ENCODE measurements at regions not wholly inside any gene's neighbourhood (a gene's known extent, or its start where the extent isn't known, plus 50 kb on each side); places are given as distances from the start of the nearest gene placed in this dataset.

DNA sequence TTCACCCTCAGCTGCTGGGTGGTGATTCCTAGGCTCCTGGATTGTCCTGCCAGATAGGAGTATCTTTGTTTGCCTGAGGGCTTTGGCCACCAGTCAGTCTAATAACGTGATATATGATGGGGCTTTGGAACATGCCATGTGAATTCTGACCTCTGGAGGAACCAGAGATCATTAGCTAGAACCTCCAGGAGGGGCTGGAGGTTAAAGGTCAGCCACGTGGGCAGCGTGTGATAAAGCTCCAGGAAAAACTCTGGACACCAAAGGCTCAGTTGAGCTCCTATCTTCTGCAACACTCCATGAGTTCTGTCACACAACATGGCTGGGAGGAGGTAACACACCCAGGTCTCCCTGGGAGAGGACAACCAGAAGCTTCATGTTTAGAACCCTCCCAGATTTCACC, 251.1 kb downstream of the DAD1 start:
- in situ Hi-C loops (cut with HindIII; ENCODE audit: low pct_unique_long_range_greater_than_20kb, low sequenced_read_pairs) = no loop called here
- no peak for DNase-seq (ENCODE audit: low read depth in 1 of 2, low spot score in 1 of 2)
- no peak for TF ChIP-seq JUND (IDR thresholded peaks at IDR 0.05; ENCODE audit: low read depth)

DNA sequence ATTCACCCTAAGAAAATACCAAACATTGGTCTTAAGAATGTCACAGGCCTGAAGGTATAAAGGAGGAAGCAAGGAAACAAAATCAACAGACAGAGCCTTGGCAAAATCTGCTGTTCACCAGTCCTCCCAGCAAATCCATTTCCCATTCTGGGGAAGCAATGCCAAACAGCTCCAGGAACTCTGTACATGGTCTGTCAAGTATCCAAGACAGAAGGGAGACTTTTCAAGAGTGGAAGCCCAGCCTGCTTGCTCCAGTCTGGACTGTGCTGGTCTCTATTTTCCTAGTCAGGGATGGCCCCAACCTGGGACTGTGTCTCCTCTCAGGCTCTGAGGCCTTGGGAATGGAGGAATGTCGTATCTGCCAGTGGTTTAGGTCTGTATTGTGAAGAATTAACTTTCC, 251.5 kb downstream of the DAD1 start:
- in situ Hi-C loops (cut with HindIII; ENCODE audit: low pct_unique_long_range_greater_than_20kb, low sequenced_read_pairs) = no loop called here
- no peak for TF ChIP-seq JUND (IDR thresholded peaks at IDR 0.05; ENCODE audit: low read depth)
- DNase-seq (ENCODE audit: low read depth in 1 of 2, low spot score in 1 of 2) = no peak

GRCh38 chr14:22336031-22336430, 253.0 kb downstream of the DAD1 start:
- DNase-seq (ENCODE audit: low read depth in 1 of 2, low spot score in 1 of 2) = no peak
- in situ Hi-C loops (cut with HindIII; ENCODE audit: low pct_unique_long_range_greater_than_20kb, low sequenced_read_pairs) = no loop called here
- no peak for TF ChIP-seq JUND (IDR thresholded peaks at IDR 0.05; ENCODE audit: low read depth)

- TF ChIP-seq JUND (IDR thresholded peaks at IDR 0.05; ENCODE audit: low read depth) = no peak
- in situ Hi-C loops (cut with HindIII; ENCODE audit: low pct_unique_long_range_greater_than_20kb, low sequenced_read_pairs) = no loop called here
- DNase-seq (ENCODE audit: low read depth in 1 of 2, low spot score in 1 of 2) = no peak
Measured at GRCh38 chr14:22334627-22335026, 254.4 kb downstream of the DAD1 start.

GRCh38 chr14:22334275-22334577, 254.8 kb downstream of the DAD1 start:
- TF ChIP-seq JUND (IDR thresholded peaks at IDR 0.05; ENCODE audit: low read depth) = no peak

DNA sequence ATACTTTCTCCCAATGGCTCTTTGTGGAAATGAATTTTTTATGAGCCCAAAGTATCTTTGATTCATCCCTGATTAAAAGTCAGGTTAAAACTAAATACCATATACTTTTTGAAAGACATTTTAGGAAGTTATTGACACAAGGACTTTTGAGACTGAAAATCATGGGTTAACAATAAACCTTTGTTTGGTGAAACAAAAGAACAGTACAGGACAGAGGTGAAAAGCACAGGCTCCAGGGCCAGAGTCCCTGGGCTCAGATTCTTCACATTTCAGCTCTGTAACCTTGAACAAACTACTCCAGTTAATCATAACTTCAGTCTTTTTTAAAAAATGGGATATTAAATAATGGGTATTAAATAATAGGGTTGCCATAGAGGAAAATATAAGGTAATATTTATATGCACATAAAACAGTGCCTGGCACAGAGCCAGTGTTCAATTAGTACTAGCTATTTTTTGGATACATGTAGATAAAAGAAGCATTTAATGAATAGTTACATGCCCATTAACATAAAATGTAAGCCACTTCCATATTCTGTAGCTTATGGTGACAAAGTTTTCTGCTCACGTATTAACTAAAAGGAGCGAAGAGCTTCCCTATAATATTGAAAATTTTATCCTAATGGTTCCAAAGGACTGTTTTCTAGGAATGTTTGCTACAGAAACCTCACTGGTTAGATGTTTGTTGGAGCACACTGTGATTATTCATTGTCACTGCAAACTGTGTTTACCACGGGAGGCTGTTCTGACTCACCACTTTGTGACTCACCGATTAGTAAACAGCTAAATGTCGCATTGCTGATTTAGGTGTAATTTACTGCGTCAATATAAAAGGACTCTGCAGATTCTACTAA, 255.4 kb downstream of the DAD1 start:
- TF ChIP-seq JUND (IDR thresholded peaks at IDR 0.05; ENCODE audit: low read depth) = peak; percentile 90
- in situ Hi-C loops (cut with HindIII; ENCODE audit: low pct_unique_long_range_greater_than_20kb, low sequenced_read_pairs) = no loop called here

More at GRCh38 chr14:22334275-22334577, 254.8 kb downstream of the DAD1 start:
- no peak for DNase-seq (ENCODE audit: low read depth in 1 of 2, low spot score in 1 of 2)
- in situ Hi-C loops (cut with HindIII; ENCODE audit: low pct_unique_long_range_greater_than_20kb, low sequenced_read_pairs) = no loop called here

GRCh38 chr14:22332686-22333421, 256.2 kb downstream of the DAD1 start:
- DNase-seq (ENCODE audit: low read depth in 1 of 2, low spot score in 1 of 2) = peak in 1 of 2 experiments; percentile 2
- in situ Hi-C loops (cut with HindIII; ENCODE audit: low pct_unique_long_range_greater_than_20kb, low sequenced_read_pairs) = no loop called here
- no peak for TF ChIP-seq JUND (IDR thresholded peaks at IDR 0.05; ENCODE audit: low read depth)

More for the DNA sequence above, 255.4 kb downstream of the DAD1 start:
- DNase-seq (ENCODE audit: low read depth in 1 of 2, low spot score in 1 of 2) = peak in 1 of 2 experiments; percentile 47

DNA sequence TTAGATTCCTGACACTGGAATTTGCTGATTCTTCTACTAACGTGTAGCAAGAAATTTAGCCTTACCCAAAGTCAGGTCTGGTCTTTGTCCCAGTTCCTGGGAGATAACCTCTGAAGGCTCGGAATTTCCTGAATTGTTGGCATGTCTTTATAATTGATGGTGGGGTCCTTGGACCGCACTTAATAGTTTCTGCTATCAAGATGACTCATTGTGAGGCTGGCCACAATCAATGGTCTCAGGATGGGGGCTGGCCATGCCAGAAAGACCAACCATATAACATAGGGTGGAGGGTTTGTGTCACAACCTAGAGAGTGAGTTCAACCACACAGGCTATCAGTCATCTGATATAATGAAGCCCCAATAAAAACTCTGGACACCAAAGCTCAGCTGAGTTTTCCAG, 259.7 kb downstream of the DAD1 start:
- TF ChIP-seq JUND (IDR thresholded peaks at IDR 0.05; ENCODE audit: low read depth) = no peak
- in situ Hi-C loops (cut with HindIII; ENCODE audit: low pct_unique_long_range_greater_than_20kb, low sequenced_read_pairs) = no loop called here
- no peak for DNase-seq (ENCODE audit: low read depth in 1 of 2, low spot score in 1 of 2)

GRCh38 chr14:22325676-22326400, 263.2 kb downstream of the DAD1 start:
- TF ChIP-seq JUND (IDR thresholded peaks at IDR 0.05; ENCODE audit: low read depth) = no peak
- DNase-seq (ENCODE audit: low read depth in 1 of 2, low spot score in 1 of 2) = no peak
- in situ Hi-C loops (cut with HindIII; ENCODE audit: low pct_unique_long_range_greater_than_20kb, low sequenced_read_pairs) = no loop called here

DNA sequence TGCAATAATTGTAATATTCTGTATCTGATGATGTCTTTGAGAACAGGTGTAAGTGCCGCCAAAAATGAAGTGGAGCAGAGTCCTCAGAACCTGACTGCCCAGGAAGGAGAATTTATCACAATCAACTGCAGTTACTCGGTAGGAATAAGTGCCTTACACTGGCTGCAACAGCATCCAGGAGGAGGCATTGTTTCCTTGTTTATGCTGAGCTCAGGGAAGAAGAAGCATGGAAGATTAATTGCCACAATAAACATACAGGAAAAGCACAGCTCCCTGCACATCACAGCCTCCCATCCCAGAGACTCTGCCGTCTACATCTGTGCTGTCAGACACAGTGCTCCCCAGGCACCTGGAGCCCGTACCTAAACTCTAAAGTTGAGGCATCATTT, 268.7 kb downstream of the DAD1 start:
- no peak for TF ChIP-seq JUND (IDR thresholded peaks at IDR 0.05; ENCODE audit: low read depth)
- DNase-seq (ENCODE audit: low read depth in 1 of 2, low spot score in 1 of 2) = no peak
- in situ Hi-C loops (cut with HindIII; ENCODE audit: low pct_unique_long_range_greater_than_20kb, low sequenced_read_pairs) = no loop called here

DNA sequence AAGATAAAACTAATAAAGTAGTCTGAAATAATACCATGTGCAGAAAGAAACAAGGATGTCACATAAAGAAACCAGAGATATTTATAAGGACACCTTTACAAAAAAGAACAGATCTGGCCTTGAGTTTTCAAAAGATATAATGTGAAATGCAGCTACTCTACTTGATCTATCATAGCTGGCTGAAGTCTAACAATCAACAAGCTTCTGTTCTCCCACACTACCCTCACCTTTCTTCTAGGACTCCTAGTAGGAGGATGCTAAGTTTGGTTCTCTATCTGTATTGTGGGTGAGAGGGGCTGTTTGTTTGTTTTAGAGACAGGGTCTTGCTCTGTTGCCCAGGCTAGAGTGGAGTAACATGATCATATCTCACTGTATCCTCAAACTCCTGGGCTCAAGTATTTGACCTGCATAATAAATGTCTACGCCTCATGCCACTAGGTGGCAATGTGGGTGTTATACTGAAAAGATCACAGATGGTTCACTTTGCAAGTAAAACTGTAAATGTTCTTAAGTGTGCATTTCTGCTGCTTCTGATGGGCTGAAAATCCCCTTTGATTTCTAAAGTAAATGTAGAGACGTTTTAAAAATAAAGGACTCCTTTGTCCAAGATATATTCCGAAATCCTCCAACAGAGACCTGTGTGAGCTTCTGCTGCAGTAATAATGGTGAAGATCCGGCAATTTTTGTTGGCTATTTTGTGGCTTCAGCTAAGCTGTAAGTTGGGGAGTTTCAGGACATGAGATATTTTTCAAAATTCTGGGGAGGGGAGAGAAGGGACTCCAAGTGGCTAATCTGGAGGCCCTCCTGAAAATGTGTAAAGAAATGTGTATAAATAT, 269.3 kb downstream of the DAD1 start:
- no peak for TF ChIP-seq JUND (IDR thresholded peaks at IDR 0.05; ENCODE audit: low read depth)
- in situ Hi-C loops (cut with HindIII; ENCODE audit: low pct_unique_long_range_greater_than_20kb, low sequenced_read_pairs) = no loop called here
- DNase-seq (ENCODE audit: low read depth in 1 of 2, low spot score in 1 of 2) = peak in 1 of 2 experiments; percentile 67

DNA sequence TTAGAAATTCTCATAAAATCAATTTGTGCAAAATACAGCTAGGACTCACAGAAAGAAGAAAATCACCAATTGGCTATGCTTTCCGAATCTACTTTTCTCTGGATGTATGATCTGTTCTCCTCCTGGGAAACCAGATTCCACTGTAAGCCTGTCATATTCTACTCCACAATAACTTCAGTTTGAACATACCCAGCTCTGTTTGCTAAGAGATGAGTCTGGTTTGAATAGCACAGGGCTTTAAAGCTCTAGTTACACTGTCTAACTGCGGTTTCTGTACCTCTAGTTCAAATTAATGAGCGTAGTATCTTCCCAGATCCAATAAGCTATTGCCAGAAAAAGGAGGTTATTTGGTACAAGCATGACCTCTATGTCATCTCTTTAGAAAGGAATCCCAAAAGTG, 270.1 kb downstream of the DAD1 start:
- DNase-seq (ENCODE audit: low read depth in 1 of 2, low spot score in 1 of 2) = no peak
- in situ Hi-C loops (cut with HindIII; ENCODE audit: low pct_unique_long_range_greater_than_20kb, low sequenced_read_pairs) = no loop called here

More for the DNA sequence above, 270.1 kb downstream of the DAD1 start:
- TF ChIP-seq JUND (IDR thresholded peaks at IDR 0.05; ENCODE audit: low read depth) = no peak
